Tibial nerve (tissue), 4 donors: ENCODE measurements at regions not wholly inside any gene's neighbourhood (a gene's known extent, or its start where the extent isn't known, plus 50 kb on each side); places are given as distances from the start of the nearest gene placed in this dataset.

ENCODE experiments used
- DNase-seq, 2 donors: peaks; one replicate each; pipeline ENCODE4 v3.0.0-alpha.2; 2019; ENCODE audit warnings: low spot score in 2 of 2
- H3K27ac ChIP-seq, 4 donors: fragments of 200-600 bp; sonication (generic) in 3 of 4; one replicate each; pipeline ENCODE4 v1.5.1; 2017 to 2019; ENCODE audit warnings: mild to moderate bottlenecking in 1 of 4
- H3K27me3 ChIP-seq, 2 donors: fragments of 200-600 bp; sonication (generic) in 1 of 2; one replicate each; pipeline versions ENCODE4 v1.5.1 to v1.6.0; 2017 to 2019
- H3K36me3 ChIP-seq, 3 donors: fragments of 200-600 bp; sonication (generic); one replicate each; pipeline ENCODE4 v1.5.1; 2018 to 2019
- H3K4me1 ChIP-seq, 4 donors: fragments of 200-600 bp; sonication (generic) in 3 of 4; one replicate each; pipeline ENCODE4 v1.5.1; 2017 to 2019
- H3K4me3 ChIP-seq, 4 donors: fragments of 200-600 bp; sonication (generic) in 3 of 4; one replicate each; pipeline ENCODE4 v1.5.1; 2017 to 2019; ENCODE audit warnings: mild to moderate bottlenecking in 1 of 4, moderate library complexity in 1 of 4
- H3K9me3 ChIP-seq, 4 donors: fragments of 200-600 bp; sonication (generic) in 3 of 4; one replicate each; pipeline ENCODE4 v1.5.1; 2017 to 2019
- EP300 ChIP-seq, 2 donors: sonication (generic); formaldehyde crosslinking; IDR thresholded peaks; one replicate each; pipeline ENCODE4 v1.6.1; 2017; ENCODE audit warnings: antibody characterized with exemption in 2 of 2, mild to moderate bottlenecking in 1 of 2
- POLR2A ChIP-seq, 2 donors: fragments of 450-650 bp; IDR thresholded peaks; one replicate each; pipeline ENCODE4 v1.6.1; 2017; ENCODE audit warnings: antibody characterized with exemption in 2 of 2, mild to moderate bottlenecking in 2 of 2, moderate library complexity in 2 of 2
- WGBS, 2 donors: methylation state at CpG; one replicate each; pipeline ENCODE4 v1.1.5; 2018; 5-methylcytosine and 5-hydroxymethylcytosine counted together
- TF ChIP-seq, protein P1 (sequence below), 5 experiments: fragments of 200-600 bp in 3 of 5; fragments of 450-650 bp in 2 of 5; sonication (generic) in 3 of 5; IDR thresholded peaks; one replicate each; pipeline ENCODE4 v1.5.1; 2016 to 2019; ENCODE audit warnings: antibody characterized with exemption in 5 of 5, mild to moderate bottlenecking in 3 of 5, moderate library complexity in 2 of 5

DNA sequence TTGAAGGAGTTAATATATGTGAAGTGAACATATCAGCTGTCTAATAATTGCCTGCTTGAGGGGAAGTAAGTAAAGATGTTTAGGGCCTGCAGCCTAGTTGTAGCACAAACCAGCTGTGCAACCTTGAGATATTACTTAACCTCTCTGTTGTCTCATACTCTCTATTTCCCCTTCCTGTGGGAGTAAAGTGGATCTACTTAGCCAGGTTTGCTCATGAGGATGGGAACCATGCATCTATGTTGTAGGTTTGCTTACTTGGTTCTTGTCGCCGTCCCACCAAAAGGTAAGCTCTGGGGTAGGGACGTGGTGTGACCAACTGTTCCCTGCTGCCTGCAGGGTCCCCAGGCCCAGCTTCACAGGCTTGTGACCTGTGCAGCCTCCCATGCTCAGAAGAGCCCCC is 362.7 kb upstream of the SULF2 start:
- Histone ChIP-seq H3K4me1 (no peaks in the 10 kb centered on the region), H3K9me3 (no peaks in the 10 kb centered on the region), H3K27ac (no peak overlapping the region), H3K27me3 (no peaks in the 10 kb centered on the region), H3K36me3 (no peaks in the 10 kb centered on the region), H3K4me3 (no peak overlapping the region)
- TF ChIP-seq, protein P1, sequence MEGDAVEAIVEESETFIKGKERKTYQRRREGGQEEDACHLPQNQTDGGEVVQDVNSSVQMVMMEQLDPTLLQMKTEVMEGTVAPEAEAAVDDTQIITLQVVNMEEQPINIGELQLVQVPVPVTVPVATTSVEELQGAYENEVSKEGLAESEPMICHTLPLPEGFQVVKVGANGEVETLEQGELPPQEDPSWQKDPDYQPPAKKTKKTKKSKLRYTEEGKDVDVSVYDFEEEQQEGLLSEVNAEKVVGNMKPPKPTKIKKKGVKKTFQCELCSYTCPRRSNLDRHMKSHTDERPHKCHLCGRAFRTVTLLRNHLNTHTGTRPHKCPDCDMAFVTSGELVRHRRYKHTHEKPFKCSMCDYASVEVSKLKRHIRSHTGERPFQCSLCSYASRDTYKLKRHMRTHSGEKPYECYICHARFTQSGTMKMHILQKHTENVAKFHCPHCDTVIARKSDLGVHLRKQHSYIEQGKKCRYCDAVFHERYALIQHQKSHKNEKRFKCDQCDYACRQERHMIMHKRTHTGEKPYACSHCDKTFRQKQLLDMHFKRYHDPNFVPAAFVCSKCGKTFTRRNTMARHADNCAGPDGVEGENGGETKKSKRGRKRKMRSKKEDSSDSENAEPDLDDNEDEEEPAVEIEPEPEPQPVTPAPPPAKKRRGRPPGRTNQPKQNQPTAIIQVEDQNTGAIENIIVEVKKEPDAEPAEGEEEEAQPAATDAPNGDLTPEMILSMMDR (IDR thresholded peaks at IDR 0.05): no peak
- TF ChIP-seq EP300 (IDR thresholded peaks at IDR 0.05) (no peak), POLR2A (IDR thresholded peaks at IDR 0.05) (no peak)
- WGBS, 2 donors: 95 to 100% methylated on average over 3 of the region's 3 CpGs
- DNase-seq: no peak

DNA sequence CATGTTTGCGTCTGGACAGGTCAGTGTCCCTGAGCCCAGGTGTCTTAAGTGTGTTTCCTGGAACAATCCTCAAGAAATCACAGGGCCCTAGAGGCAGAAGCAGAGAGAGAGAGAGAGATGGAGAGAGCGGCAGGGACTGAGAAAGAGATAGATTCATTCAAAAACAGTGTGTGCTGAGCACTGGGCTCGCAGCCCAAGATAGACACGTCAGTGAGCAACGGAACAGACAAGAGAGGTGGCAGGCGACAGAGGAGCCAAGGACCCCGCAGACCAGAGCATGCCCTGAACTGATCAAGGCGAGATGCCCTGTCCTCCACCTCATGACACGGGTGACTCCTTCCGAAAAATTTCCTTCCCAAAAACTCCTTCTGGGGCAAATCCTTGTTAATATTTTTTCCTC is 362.0 kb upstream of the SULF2 start:
- no peaks in the 10 kb centered on the region for H3K36me3 ChIP-seq
- TF ChIP-seq POLR2A (IDR thresholded peaks at IDR 0.05): no peak
- TF ChIP-seq, protein P1 (IDR thresholded peaks at IDR 0.05): no peak
- no peak for TF ChIP-seq EP300 (IDR thresholded peaks at IDR 0.05)
- H3K27me3 ChIP-seq: no peaks in the 10 kb centered on the region
- no peak overlapping the region for H3K27ac ChIP-seq
- no peaks in the 10 kb centered on the region for H3K9me3 ChIP-seq
- DNase-seq: no peak
- 73 to 76% methylated on average over 10 of the region's 10 CpGs for WGBS, 2 donors
- no peaks in the 10 kb centered on the region for H3K4me1 ChIP-seq
- no peak overlapping the region for H3K4me3 ChIP-seq

DNA sequence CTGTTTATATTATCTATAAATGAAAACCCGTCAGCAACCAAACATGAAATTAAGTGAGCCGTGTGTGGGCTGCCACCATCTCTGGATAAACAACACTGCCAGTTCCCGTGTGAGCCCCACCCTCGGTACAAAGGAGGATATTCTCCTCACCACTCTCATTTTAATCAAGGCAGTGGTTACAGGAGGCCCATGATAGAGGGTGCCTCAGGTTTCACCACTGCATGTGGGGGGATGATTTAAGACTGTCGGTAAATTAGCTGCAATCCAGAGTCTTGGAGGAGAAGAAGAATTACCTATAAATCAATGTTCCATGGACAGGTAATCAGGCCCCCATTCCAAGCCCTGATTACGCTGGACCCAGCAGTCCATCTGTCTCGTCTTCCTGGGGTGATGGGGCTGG is 361.6 kb upstream of the SULF2 start:
- TF ChIP-seq EP300 (IDR thresholded peaks at IDR 0.05) (no peak), POLR2A (IDR thresholded peaks at IDR 0.05) (no peak)
- TF ChIP-seq, protein P1 (IDR thresholded peaks at IDR 0.05): no peak
- WGBS, 2 donors: 64 to 68% methylated on average over 7 of the region's 7 CpGs

DNA sequence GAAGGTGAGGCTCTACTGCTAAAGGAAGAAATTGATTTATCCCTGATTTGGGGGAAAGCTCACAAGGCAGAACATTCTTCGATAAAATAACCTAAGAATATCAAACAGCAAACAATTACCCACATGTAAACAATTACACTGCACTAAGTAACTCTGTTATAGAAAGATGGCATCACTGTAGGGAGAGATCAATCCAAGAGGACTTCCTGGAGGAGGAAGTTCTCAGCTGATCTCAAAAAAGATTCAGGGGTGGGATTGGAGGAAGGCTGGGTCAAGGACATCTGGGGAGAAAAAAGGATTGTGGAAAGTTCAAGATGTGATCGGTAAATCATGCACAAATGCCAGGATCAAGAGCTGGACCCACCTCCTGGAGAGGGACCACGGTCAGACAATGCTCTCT is 361.0 kb upstream of the SULF2 start:
- TF ChIP-seq, protein P1 (IDR thresholded peaks at IDR 0.05): no peak
- no peak for TF ChIP-seq EP300 (IDR thresholded peaks at IDR 0.05)
- TF ChIP-seq POLR2A (IDR thresholded peaks at IDR 0.05): no peak
- no peaks in the 10 kb centered on the region for H3K36me3 ChIP-seq

More for the DNA sequence above, 361.6 kb upstream of the SULF2 start:
- no peaks in the 10 kb centered on the region for H3K9me3 ChIP-seq
- no peaks in the 10 kb centered on the region for H3K27me3 ChIP-seq
- no peaks in the 10 kb centered on the region for H3K36me3 ChIP-seq
- H3K27ac ChIP-seq: no peak overlapping the region
- H3K4me1 ChIP-seq: no peaks in the 10 kb centered on the region
- DNase-seq: no peak
- H3K4me3 ChIP-seq: no peak overlapping the region

DNA sequence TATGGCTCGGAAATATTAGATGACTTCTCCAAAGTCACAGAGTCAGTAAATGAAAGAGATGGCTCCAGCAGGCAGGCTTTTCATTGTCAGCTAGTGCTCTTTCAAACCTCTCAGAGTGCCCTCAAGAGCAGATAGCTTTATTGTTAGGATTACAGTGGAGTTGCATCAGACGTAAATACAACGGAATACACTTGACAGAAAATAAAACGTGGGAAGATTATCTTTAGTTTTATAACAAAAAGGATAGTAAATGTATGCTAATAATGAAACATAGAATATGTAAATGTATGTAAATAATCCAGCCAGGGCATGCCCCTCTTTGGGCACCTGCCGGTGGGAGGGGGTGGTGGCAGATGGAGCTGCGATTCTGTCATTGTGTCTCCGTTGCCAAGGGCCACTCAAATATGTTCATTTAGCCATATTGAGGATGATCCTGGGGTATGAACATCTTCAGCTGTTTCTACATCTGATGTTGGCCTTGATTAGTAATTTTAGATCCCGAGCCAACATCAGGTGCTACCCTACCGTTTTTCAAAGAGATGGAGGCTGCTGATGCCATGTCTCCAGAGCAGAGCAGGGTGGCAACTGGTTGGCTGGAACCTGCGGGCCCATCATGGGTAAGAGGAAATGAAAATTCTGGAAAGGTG is 358.3 kb upstream of the SULF2 start:
- DNase-seq: no peak
- no peaks in the 10 kb centered on the region for H3K27me3 ChIP-seq
- peaks cover 0 to 12% (median 0%) of the 10 kb centered on the region in 4 donors for H3K9me3 ChIP-seq
- no peaks in the 10 kb centered on the region for H3K36me3 ChIP-seq
- H3K4me3 ChIP-seq: no peak overlapping the region
- TF ChIP-seq EP300 (IDR thresholded peaks at IDR 0.05) (no peak), POLR2A (IDR thresholded peaks at IDR 0.05) (no peak)
- TF ChIP-seq, protein P1 (IDR thresholded peaks at IDR 0.05): no peak
- H3K27ac ChIP-seq: no peak overlapping the region
- WGBS, 2 donors: 81 to 82% methylated on average over 10 of the region's 10 CpGs
- no peaks in the 10 kb centered on the region for H3K4me1 ChIP-seq

More for the DNA sequence above, 361.0 kb upstream of the SULF2 start:
- no peak for DNase-seq
- no peak overlapping the region for H3K4me3 ChIP-seq
- no peaks in the 10 kb centered on the region for H3K27me3 ChIP-seq
- H3K27ac ChIP-seq: no peak overlapping the region
- peaks cover 0 to 6% (median 0%) of the 10 kb centered on the region in 4 donors for H3K9me3 ChIP-seq
- no peaks in the 10 kb centered on the region for H3K4me1 ChIP-seq
- 87 to 92% methylated on average over 3 of the region's 3 CpGs for WGBS, 2 donors
